Activated CD4-positive, alpha-beta T cell treated with anti-CD3 and anti-CD28 coated beads, Interleukin-2, amount 50 U/mL, for 48 hours (primary cell): ENCODE measurements at regions not wholly inside any gene's neighbourhood (a gene's known extent, or its start where the extent isn't known, plus 50 kb on each side); places are given as distances from the start of the nearest gene placed in this dataset.

Experiments
- DNase-seq, 2 experiments: peaks; one replicate each; pipeline ENCODE4 v3.0.0-alpha.2; 2020

DNA sequence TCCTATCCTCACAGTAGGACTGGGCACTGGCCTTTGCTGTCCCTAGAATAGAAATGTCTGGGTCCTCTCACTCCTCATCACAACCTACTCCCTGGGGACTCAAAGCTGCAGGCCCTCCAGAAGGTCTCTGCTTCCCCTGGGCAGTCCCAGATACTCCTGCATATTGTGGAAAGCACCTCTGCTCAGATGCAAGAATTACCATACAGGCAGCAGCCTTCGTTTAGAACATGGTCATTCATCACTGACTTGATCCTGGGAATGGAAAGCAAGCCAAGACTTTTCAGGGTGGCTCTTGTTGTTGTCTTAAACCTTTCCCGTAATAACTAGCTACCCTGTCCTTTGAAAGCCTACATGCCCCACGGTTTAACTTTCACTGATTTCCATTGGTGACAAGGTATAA lies 53.1 kb upstream of the NPAS2 start:
- DNase-seq = no peak

DNA sequence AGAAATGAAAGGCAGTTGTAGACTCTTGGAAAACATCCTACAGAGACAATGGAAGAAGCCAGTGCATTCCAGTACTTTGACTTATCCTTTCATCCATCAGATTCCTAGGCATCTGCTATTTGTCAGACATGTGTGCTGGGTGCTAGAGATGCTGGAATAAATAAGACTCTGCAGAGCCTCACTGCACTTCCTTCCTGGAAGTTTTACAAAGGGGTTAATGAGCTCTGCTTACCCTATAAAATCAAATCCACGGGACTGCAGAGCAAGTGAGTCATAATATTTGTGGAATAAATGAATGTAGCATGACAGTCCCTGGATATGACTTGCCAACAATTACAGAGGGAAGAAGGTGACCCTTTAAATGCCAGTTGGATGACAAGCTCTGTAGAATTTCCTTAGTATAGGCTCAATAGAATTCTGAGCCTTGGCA lies 52.7 kb upstream of the NPAS2 start:
- no peak for DNase-seq

DNA sequence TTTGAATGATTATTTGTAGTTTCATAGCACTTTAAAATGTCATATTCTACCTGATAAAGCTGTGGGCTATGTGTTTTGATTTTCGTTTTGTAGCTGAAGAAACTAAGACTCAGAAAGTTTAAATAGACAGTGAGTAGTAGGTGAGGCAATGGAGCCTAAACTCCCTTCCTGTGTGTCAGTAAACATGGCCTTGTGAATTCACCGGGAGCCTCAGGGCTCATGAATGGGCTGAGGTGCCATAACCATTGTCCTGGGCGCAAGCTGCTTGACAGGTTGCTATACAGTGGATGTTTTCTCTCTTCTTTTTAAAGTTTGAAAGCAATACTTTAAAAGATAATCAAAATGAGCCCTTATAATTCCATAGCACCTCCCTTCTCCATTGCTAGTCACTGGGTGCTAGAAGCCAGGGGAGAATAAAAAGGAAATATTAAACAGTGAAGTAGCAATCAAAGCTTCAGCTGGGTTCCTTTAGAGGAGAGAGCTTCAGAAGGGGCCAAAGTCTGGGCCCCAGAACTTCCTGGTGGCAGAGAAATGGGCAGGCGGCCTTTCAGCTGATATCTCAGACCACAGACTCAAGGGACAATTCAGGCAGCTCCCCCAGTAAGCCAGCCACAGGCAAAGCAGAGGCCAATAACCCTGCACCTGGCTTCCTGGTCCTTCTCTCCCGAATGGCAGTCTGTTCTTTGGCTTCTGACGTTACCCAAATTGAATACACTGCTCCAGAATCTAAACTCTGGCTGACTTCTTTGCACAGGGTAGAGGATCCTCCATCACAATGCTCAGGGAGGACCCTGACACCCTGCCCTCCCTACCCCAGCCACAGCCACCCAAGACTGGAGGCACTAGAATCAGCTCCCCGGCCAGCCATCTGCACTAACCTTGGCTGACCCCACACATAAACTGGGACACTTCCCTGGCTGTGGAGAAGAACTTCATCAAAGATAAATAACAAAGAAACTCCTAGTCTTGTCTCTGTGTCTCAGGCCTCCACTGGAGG lies 51.8 kb upstream of the NPAS2 start:
- no peak for DNase-seq
